PFSK-1 (cell line): ENCODE measurements at regions not wholly inside any gene's neighbourhood (a gene's known extent, or its start where the extent isn't known, plus 50 kb on each side); places are given as distances from the start of the nearest gene placed in this dataset.

Experiments
- FOXP2 ChIP-seq: optimal IDR thresholded peaks from 2 replicates; pipeline ENCODE3; 2011; ENCODE audit warnings: borderline replicate concordance, control low read depth, inconsistent platforms; ENCODE audit not compliant: insufficient read depth; ENCODE audit errors: extremely low read length, extremely low read depth
- POLR2AphosphoS5 ChIP-seq: IDR thresholded peaks from 2 replicates; pipeline ENCODE4 v1.6.1; 2012; ENCODE audit warnings: low read depth, mild to moderate bottlenecking, control low read depth, low read length, moderate library complexity
- SIN3A ChIP-seq: IDR thresholded peaks from 2 replicates; pipeline ENCODE4 v1.6.1; 2012; ENCODE audit warnings: mild to moderate bottlenecking, low read length, moderate library complexity, borderline replicate concordance; ENCODE audit not compliant: insufficient read depth
- TAF1 ChIP-seq: IDR thresholded peaks from 2 replicates; pipeline ENCODE4 v1.6.1; 2012; ENCODE audit warnings: low read length, control low read depth, borderline replicate concordance; ENCODE audit not compliant: insufficient read depth
- TF ChIP-seq, protein P1 (sequence below), 2 experiments: IDR thresholded peaks; 2 replicates each; pipeline versions ENCODE4 v1.6.1 to v1.8.0; 2011 to 2012; ENCODE audit warnings: low read depth in 2 of 2, low read length in 2 of 2, control low read depth in 1 of 2, inconsistent platforms in 1 of 2, mild to moderate bottlenecking in 1 of 2, moderate library complexity in 1 of 2; ENCODE audit not compliant: insufficient read depth in 1 of 2

DNA sequence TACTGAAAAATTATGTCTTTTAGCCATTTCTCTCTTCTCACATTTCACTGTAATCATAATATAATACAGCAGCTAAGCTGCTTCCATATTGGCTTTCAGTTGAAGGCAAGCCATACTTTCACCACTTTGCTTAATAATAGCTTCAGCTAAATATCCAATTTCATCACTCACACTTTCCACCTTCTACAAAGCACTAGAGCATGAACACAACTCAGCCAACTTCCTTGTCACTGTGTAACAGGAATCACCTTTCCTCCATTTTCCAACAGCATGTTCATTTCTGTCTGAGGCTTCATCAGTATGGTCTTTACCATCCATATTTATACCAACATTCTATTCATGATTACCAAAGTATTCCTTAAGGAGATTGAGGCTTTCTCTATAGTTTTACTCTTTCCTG, 219.8 kb upstream of the CTSO start:
- TF ChIP-seq, protein P1, sequence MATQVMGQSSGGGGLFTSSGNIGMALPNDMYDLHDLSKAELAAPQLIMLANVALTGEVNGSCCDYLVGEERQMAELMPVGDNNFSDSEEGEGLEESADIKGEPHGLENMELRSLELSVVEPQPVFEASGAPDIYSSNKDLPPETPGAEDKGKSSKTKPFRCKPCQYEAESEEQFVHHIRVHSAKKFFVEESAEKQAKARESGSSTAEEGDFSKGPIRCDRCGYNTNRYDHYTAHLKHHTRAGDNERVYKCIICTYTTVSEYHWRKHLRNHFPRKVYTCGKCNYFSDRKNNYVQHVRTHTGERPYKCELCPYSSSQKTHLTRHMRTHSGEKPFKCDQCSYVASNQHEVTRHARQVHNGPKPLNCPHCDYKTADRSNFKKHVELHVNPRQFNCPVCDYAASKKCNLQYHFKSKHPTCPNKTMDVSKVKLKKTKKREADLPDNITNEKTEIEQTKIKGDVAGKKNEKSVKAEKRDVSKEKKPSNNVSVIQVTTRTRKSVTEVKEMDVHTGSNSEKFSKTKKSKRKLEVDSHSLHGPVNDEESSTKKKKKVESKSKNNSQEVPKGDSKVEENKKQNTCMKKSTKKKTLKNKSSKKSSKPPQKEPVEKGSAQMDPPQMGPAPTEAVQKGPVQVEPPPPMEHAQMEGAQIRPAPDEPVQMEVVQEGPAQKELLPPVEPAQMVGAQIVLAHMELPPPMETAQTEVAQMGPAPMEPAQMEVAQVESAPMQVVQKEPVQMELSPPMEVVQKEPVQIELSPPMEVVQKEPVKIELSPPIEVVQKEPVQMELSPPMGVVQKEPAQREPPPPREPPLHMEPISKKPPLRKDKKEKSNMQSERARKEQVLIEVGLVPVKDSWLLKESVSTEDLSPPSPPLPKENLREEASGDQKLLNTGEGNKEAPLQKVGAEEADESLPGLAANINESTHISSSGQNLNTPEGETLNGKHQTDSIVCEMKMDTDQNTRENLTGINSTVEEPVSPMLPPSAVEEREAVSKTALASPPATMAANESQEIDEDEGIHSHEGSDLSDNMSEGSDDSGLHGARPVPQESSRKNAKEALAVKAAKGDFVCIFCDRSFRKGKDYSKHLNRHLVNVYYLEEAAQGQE (IDR thresholded peaks at IDR 0.05; ENCODE audit: insufficient read depth in 1 of 2, low read depth in 2 of 2, low read length in 2 of 2): no peak
- no peak for TF ChIP-seq SIN3A
- no peak for TF ChIP-seq TAF1
- TF ChIP-seq POLR2AphosphoS5: no peak
- no peak for TF ChIP-seq FOXP2

DNA sequence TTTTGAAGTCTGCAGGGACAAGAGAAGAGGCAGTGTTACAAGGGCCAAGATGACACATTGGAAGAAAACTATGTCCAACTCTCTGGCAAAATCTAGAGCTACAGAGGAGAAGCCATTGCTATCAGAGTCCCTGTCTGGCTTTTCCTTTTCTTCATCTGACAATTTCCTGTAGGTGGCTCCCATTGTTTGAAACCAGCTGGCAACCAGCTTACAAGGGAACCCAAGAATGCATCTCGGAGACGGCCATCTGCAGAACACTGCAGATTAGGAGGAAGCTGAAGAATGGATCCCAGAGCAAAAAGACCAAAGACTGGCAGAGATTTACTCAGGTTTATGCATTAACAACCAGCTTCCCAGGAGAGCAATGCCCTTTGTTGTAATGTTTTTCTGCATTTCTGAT, 216.2 kb upstream of the CTSO start:
- TF ChIP-seq, protein P1 (IDR thresholded peaks at IDR 0.05; ENCODE audit: insufficient read depth in 1 of 2, low read depth in 2 of 2, low read length in 2 of 2): no peak
- TF ChIP-seq TAF1: no peak
- no peak for TF ChIP-seq POLR2AphosphoS5
- no peak for TF ChIP-seq SIN3A
- TF ChIP-seq FOXP2: no peak

DNA sequence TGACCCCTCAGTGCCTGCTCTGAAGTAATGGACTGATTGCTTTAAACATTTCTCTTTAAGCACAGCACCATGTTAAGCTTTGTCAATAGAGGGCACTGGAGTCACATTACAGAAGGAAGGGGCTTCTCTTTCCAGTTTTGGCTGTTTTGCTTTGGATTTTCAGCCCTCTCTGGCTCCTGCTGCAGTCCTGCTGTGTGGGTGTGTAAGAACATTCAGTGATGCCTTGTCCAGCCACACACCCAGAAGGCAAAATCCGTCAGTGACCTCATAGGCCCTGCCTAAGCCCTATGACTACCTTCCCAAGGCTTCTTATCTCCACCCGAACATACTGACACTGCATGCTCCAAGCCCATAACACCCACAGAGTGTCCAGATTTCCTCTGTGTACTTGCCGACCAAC, 215.3 kb upstream of the CTSO start:
- TF ChIP-seq SIN3A (no peak), TAF1 (no peak), POLR2AphosphoS5 (no peak), FOXP2 (no peak)
- TF ChIP-seq, protein P1 (IDR thresholded peaks at IDR 0.05; ENCODE audit: insufficient read depth in 1 of 2, low read depth in 2 of 2, low read length in 2 of 2): no peak

DNA sequence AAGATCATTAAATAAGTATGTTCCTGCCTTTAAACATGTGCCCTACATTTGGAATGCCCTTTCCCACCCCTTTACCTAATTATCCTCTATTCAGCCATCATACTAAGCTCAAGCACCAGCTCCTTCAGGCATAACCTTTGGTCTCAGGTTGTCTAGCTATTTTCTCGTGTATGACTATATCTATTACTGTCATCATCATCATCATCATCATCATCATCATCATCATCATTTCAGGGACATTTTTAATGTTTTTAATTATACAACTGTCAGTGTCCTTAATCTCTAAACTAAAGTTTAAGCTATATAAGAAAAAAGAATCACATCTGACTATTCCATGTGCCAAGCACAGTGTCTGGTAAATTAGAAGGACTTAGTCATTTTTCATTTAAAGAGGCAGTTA, 214.6 kb upstream of the CTSO start:
- TF ChIP-seq, protein P1 (IDR thresholded peaks at IDR 0.05; ENCODE audit: insufficient read depth in 1 of 2, low read depth in 2 of 2, low read length in 2 of 2): no peak
- TF ChIP-seq TAF1: no peak
- TF ChIP-seq POLR2AphosphoS5: no peak
- TF ChIP-seq FOXP2: no peak
- no peak for TF ChIP-seq SIN3A

DNA sequence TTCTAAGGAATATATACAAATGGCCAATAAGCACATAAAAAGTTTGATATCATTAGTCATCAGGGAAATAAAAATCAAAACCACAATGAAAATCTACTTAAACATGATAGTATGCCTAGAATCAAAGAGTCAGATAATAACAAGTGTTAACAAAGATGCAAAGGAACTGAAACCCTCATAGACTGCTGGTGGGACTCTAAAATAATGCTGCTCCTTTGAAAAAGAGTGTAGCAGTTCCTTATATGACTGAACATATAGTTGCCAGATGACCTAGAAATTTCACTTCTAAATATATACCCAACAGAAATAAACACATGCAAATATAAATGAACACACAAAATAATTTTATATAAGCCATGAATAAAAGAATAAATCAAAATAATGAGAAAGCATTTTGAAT, 205.1 kb upstream of the CTSO start:
- TF ChIP-seq SIN3A (no peak), POLR2AphosphoS5 (no peak), TAF1 (no peak)
- TF ChIP-seq, protein P1 (IDR thresholded peaks at IDR 0.05; ENCODE audit: insufficient read depth in 1 of 2, low read depth in 2 of 2, low read length in 2 of 2): no peak
